ENCODE measurements at regions not wholly inside any gene's neighbourhood (a gene's known extent, or its start where the extent isn't known, plus 50 kb on each side); places are given as distances from the start of the nearest gene placed in this dataset.

DNA sequence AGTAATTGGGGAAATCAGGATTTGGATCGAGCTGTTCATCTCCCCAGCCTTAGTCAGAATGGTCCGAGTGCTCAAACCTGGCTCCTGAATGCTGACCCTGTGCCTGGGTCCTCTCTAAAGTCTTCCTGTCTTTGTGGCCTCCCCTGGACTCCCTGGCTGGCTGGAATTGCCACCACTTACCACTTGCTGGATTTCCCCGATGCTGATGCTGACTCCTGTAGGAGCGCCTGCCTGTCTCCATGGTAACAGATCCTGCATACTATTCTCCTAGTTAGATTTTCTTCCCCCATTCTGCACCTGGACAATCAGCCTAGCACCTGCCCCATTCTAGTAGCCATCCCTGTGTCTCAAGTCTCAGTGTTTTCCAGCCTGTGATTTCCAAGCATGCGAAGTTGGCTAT, 382.2 kb upstream of the ESRRG start:
- TF ChIP-seq EZH2phosphoT487 (IDR thresholded peaks at IDR 0.05; ENCODE audit: insufficient read depth, low read depth) (no peak), EZH2 (IDR thresholded peaks at IDR 0.05; ENCODE audit: insufficient read depth, poor library complexity, severe bottlenecking) (no peak)

Measured in GM23248 (cell line).